Chondrocyte (in vitro differentiated cells): ENCODE measurements at regions not wholly inside any gene's neighbourhood (a gene's known extent, or its start where the extent isn't known, plus 50 kb on each side); places are given as distances from the start of the nearest gene placed in this dataset.

Experiments
- DNase-seq: peaks from one replicate; pipeline ENCODE4 v3.0.0; 2021; ENCODE audit warnings: mixed read lengths, low spot score
- H3K27ac Mint-ChIP-seq: one replicate; pipeline ENCODE4 v1.8.0; 2021; ENCODE audit warnings: mild to moderate bottlenecking, moderate library complexity, mixed read lengths; ENCODE audit not compliant: unreplicated experiment
- H3K27me3 Mint-ChIP-seq: 2 replicates; pipeline ENCODE4 v1.8.0; 2021; ENCODE audit warnings: low read depth, mixed read lengths
- H3K36me3 Mint-ChIP-seq: 2 replicates; pipeline ENCODE4 v1.8.0; 2021; ENCODE audit warnings: low read depth, mixed read lengths
- H3K4me1 Mint-ChIP-seq: 2 replicates; pipeline ENCODE4 v1.8.0; 2021; ENCODE audit warnings: low read depth, mild to moderate bottlenecking, mixed read lengths
- H3K4me3 Mint-ChIP-seq: one replicate; pipeline ENCODE4 v1.8.0; 2021; ENCODE audit warnings: mild to moderate bottlenecking, moderate library complexity, mixed read lengths; ENCODE audit not compliant: unreplicated experiment
- H3K9me3 Mint-ChIP-seq: 2 replicates; pipeline ENCODE4 v1.8.0; 2021; ENCODE audit warnings: low read depth, mixed read lengths
- TF ChIP-seq, protein P1 (sequence below): fragments of 200-600 bp; sonication (generic); IDR thresholded peaks from 2 replicates; pipeline ENCODE4 v1.5.0; 2021; ENCODE audit warnings: antibody characterized with exemption, mild to moderate bottlenecking, moderate library complexity

DNA sequence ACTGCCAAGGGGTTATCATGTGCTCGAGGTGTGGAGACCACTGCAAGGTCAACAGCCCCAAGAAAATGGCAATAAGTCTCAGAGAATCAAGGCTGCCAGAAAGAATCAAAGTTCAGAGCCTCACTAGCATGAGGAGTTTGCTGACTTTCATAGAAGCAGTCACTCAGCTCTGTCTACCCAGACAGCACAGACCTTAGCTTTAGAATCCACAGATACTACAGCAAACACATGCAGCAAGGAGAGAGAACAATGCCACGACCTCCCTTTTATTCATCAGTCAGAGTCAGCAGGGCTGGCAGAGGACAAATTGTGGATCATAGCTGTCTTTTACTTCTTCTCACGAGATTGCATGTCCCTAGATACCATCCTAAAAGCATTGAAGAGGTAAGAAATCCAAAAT lies 121.3 kb downstream of the MBL2 start:
- H3K4me1 Mint-ChIP-seq: peaks cover 10% of the 10 kb centered on the region
- H3K36me3 Mint-ChIP-seq: no peaks in the 10 kb centered on the region

DNA sequence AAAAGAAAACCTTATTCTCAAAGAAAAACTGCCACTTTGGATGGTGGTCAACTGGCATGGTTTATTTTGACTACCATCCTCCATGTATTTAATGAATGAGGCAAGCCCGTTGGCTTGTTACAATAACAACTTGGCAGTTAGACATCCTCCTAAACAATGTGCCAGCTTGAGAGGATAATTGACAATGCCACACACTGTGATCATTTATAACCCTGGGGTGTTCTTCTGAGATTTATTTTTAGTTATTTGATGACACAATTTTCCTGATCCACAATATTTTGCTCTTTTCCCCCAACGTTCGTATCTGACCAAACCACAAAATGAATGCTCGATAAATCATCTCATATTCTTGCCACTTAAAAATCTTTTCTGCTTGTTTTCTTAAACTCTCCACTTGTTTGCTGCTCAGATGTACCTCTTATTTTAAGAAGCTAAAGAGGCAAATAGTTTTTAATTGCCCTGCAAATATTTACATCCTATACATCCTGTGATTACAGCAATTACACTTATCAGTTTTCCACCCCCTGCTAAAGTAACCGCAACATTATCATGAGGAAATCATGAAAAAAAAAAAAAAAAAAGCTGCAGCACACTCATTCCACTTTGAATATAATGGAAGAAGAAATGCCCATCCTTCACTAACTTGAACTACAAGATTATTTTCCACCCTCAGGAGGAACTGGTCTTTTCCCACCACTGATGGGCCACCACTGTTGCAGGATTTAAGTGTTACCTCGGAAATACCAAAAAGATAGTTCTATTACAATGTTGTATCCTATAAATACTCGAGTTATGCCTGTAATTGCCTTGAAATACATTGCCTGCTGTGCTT lies 119.9 kb downstream of the MBL2 start:
- H3K27me3 Mint-ChIP-seq: no peaks in the 10 kb centered on the region
- H3K9me3 Mint-ChIP-seq: no peaks in the 10 kb centered on the region
- no peaks in the 10 kb centered on the region for H3K36me3 Mint-ChIP-seq
- H3K27ac Mint-ChIP-seq: no peak overlapping the region
- no peak for DNase-seq
- H3K4me3 Mint-ChIP-seq: no peak overlapping the region
- peaks cover 10% of the 10 kb centered on the region for H3K4me1 Mint-ChIP-seq
- TF ChIP-seq, protein P1, sequence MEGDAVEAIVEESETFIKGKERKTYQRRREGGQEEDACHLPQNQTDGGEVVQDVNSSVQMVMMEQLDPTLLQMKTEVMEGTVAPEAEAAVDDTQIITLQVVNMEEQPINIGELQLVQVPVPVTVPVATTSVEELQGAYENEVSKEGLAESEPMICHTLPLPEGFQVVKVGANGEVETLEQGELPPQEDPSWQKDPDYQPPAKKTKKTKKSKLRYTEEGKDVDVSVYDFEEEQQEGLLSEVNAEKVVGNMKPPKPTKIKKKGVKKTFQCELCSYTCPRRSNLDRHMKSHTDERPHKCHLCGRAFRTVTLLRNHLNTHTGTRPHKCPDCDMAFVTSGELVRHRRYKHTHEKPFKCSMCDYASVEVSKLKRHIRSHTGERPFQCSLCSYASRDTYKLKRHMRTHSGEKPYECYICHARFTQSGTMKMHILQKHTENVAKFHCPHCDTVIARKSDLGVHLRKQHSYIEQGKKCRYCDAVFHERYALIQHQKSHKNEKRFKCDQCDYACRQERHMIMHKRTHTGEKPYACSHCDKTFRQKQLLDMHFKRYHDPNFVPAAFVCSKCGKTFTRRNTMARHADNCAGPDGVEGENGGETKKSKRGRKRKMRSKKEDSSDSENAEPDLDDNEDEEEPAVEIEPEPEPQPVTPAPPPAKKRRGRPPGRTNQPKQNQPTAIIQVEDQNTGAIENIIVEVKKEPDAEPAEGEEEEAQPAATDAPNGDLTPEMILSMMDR: no peak

More for the DNA sequence above, 121.3 kb downstream of the MBL2 start:
- Mint-ChIP-seq H3K27ac (no peak overlapping the region), H3K9me3 (no peaks in the 10 kb centered on the region), H3K27me3 (no peaks in the 10 kb centered on the region), H3K4me3 (no peak overlapping the region)
- no peak for DNase-seq
- TF ChIP-seq, protein P1: no peak

DNA sequence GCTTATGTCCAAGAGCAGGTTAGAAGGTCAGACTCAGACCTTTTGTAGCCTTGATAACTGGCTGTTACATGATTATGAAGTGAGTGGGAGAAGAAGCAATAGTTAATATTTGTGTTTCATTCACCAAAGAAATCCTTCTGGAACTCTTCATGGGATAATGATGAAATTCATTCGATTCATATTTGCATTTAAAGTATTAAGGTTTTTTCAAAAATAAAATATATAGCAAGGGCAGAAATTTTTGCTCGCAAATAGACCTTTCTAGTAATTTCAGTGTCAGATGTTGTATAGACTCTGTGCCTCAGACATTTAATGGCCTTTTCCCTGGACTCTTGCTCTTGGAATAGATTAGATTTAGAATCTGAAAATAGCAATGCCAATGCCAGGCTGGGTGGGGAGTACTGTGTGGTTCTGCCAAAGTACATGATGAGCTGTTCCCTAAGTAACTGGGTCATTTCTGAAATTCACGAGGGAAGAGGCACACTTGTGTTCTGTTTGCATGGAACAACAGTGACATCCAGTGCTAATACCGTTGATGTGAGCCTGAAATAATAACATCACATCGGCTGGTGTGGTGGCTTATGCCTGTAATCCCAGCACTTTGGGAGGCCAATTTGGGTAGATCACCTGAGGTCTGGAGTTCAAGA lies 119.2 kb downstream of the MBL2 start:
- Mint-ChIP-seq H3K4me3 (no peak overlapping the region), H3K4me1 (peaks cover 10% of the 10 kb centered on the region), H3K9me3 (no peaks in the 10 kb centered on the region), H3K36me3 (no peaks in the 10 kb centered on the region), H3K27ac (no peak overlapping the region), H3K27me3 (no peaks in the 10 kb centered on the region)
- DNase-seq: no peak
- TF ChIP-seq, protein P1: peak; percentile 16

DNA sequence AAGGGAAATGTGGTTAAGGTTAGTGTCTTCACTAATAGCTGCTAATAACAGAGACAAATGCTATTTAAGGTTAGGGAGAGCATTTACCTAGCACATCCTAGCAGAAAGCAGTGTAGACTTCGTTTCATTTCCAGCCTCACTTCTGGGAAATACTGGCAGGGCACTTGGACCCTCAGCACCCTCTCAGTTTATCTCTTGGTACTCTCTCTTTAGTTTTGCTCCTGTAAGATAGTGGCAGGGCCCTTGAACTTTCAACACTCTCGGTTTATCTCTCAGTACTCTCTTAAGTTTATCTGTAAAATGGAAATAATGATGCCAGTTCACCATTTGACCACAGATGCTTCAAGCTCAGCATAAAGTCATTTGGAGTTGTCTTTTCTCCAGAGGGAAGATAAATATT lies 118.4 kb downstream of the MBL2 start:
- H3K4me1 Mint-ChIP-seq: peaks cover 10% of the 10 kb centered on the region
- no peaks in the 10 kb centered on the region for H3K36me3 Mint-ChIP-seq
- TF ChIP-seq, protein P1: no peak
- no peak overlapping the region for H3K27ac Mint-ChIP-seq
- no peak for DNase-seq
- no peaks in the 10 kb centered on the region for H3K9me3 Mint-ChIP-seq
- H3K27me3 Mint-ChIP-seq: no peaks in the 10 kb centered on the region
- no peak overlapping the region for H3K4me3 Mint-ChIP-seq

DNA sequence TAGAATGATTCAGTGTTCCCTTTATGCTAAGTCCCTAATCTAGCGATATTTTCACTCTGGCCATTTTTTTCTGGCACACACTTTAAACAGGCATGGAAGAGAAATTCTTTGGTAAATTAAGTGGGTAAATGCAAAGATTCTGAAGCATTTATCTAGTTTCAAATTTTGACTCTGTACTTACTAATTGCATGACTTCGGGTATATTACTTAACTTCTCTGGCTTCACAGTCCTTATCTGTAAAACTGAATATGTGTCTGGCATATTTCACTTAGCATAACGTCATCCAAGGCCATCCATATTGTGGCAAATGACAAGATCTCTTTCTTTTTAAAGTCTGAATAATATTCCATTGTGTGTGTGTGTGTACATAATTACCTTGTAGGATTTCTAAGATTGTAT lies 114.5 kb downstream of the MBL2 start:
- no peaks in the 10 kb centered on the region for H3K27me3 Mint-ChIP-seq

More for the DNA sequence above, 114.5 kb downstream of the MBL2 start:
- Mint-ChIP-seq H3K27ac (no peak overlapping the region), H3K4me3 (no peak overlapping the region), H3K9me3 (no peaks in the 10 kb centered on the region), H3K36me3 (no peaks in the 10 kb centered on the region), H3K4me1 (no peaks in the 10 kb centered on the region)
- DNase-seq: no peak
- TF ChIP-seq, protein P1: no peak
